ENCODE measurements at regions not wholly inside any gene's neighbourhood (a gene's known extent, or its start where the extent isn't known, plus 50 kb on each side); places are given as distances from the start of the nearest gene placed in this dataset.
A peak's percentile ranks its signal among the peaks of the same experiment; 100 is the strongest.
"Not testable (repeated sequence)": the region's sequence is repeated elsewhere in the genome, so short reads cannot be mapped to it uniquely, and the experiment has no call there.

- no peak for DNase-seq
Observed at GRCh38 chr1:198809247-198809646, 170.4 kb downstream of the PTPRC start.

GRCh38 chr1:198811449-198811848, 172.6 kb downstream of the PTPRC start:
- no peak for DNase-seq

GRCh38 chr1:198823626-198824025, 184.8 kb downstream of the PTPRC start:
- no peak for DNase-seq

- DNase-seq = no peak
Observed at GRCh38 chr1:198825254-198825653, 186.4 kb downstream of the PTPRC start.

- no peak for DNase-seq
Observed at GRCh38 chr1:198829356-198829755, 190.5 kb downstream of the PTPRC start.

GRCh38 chr1:198829944-198830343, 191.1 kb downstream of the PTPRC start:
- no peak for DNase-seq

- no peak for DNase-seq
Observed at GRCh38 chr1:198830412-198830811, 191.6 kb downstream of the PTPRC start.

GRCh38 chr1:198833706-198834503, 195.1 kb downstream of the PTPRC start:
- no peak for DNase-seq

GRCh38 chr1:198837278-198838021, 198.6 kb downstream of the PTPRC start:
- no peak for DNase-seq

GRCh38 chr1:198838022-198838342, 199.1 kb downstream of the PTPRC start:
- no peak for DNase-seq

- peak; percentile 25 for DNase-seq
Observed at GRCh38 chr1:198841477-198841876, 202.6 kb downstream of the PTPRC start.

GRCh38 chr1:198842686-198843085, 203.8 kb downstream of the PTPRC start:
- no peak for DNase-seq

- no peak for DNase-seq
Observed at GRCh38 chr1:198845271-198845670, 206.4 kb downstream of the PTPRC start.

GRCh38 chr1:198845851-198846250, 207.0 kb downstream of the PTPRC start:
- DNase-seq = no peak

GRCh38 chr1:198846556-198846955, 207.7 kb downstream of the PTPRC start:
- DNase-seq = no peak

- no peak for DNase-seq
Observed at GRCh38 chr1:198848206-198848605, 209.4 kb downstream of the PTPRC start.

GRCh38 chr1:198848649-198849048, 209.8 kb downstream of the PTPRC start:
- no peak for DNase-seq

- no peak for DNase-seq
Observed at GRCh38 chr1:198849093-198849492, 210.3 kb downstream of the PTPRC start.

- no peak for DNase-seq
Observed at GRCh38 chr1:198850196-198850595, 211.4 kb downstream of the PTPRC start.

GRCh38 chr1:198850966-198851365, 212.1 kb downstream of the PTPRC start:
- not testable (repeated sequence) for DNase-seq

- DNase-seq = no peak
Observed at GRCh38 chr1:198856601-198857000, 217.8 kb downstream of the PTPRC start.

GRCh38 chr1:198858033-198858432, 219.2 kb downstream of the PTPRC start:
- DNase-seq = no peak

- DNase-seq = no peak
Observed at GRCh38 chr1:198860371-198860770, 221.5 kb downstream of the PTPRC start.

- DNase-seq = no peak
Observed at GRCh38 chr1:198861636-198862035, 222.8 kb downstream of the PTPRC start.

GRCh38 chr1:198864695-198865094, 225.9 kb downstream of the PTPRC start:
- DNase-seq = no peak
